ENCODE measurements at regions not wholly inside any gene's neighbourhood (a gene's known extent, or its start where the extent isn't known, plus 50 kb on each side); places are given as distances from the start of the nearest gene placed in this dataset.
"Not testable (repeated sequence)": the region's sequence is repeated elsewhere in the genome, so short reads cannot be mapped to it uniquely, and the experiment has no call there.

- Mint-ChIP-seq H3K27me3 (peaks cover 10% of the 10 kb centered on the region), H3K36me3 (no peaks in the 10 kb centered on the region), H3K27ac (no peak overlapping the region), H3K4me1 (no peaks in the 10 kb centered on the region), H3K9me3 (no peaks in the 10 kb centered on the region), H3K4me3 (no peak overlapping the region)
- no peak for ATAC-seq
Observed at GRCh38 chr10:58086144-58086762, 181.4 kb downstream of the IPMK start.

GRCh38 chr10:58082248-58082647 is 185.4 kb downstream of the IPMK start:
- Mint-ChIP-seq H3K4me1 (no peaks in the 10 kb centered on the region), H3K9me3 (no peaks in the 10 kb centered on the region), H3K36me3 (no peaks in the 10 kb centered on the region), H3K27me3 (no peaks in the 10 kb centered on the region), H3K27ac (no peak overlapping the region), H3K4me3 (no peak overlapping the region)
- no peak for ATAC-seq

GRCh38 chr10:58081353-58081752 is 186.3 kb downstream of the IPMK start:
- no peak overlapping the region for H3K4me3 Mint-ChIP-seq
- no peaks in the 10 kb centered on the region for H3K9me3 Mint-ChIP-seq
- H3K36me3 Mint-ChIP-seq = no peaks in the 10 kb centered on the region
- ATAC-seq = no peak
- H3K27me3 Mint-ChIP-seq = no peaks in the 10 kb centered on the region
- H3K27ac Mint-ChIP-seq = no peak overlapping the region
- H3K4me1 Mint-ChIP-seq = no peaks in the 10 kb centered on the region

DNA sequence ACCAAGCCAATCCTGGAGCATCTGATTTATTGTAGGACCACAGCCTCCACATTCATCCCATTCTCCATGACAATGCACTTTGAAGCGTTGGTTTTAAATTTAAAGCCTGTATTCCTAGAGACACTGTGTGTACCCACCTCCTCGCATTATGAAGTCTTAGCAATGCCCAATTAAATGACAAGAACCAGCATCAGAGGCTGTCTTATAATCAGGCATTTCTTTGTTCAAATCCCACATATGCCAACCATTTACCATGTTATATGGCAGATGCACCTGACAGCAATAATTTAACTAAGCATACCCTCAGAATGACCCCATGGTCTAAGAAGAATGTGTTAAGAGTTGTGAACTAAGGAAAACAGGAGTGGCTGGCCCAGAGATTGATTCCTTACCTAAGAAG is 188.2 kb downstream of the IPMK start:
- Mint-ChIP-seq H3K27ac (no peak overlapping the region), H3K4me1 (no peaks in the 10 kb centered on the region), H3K27me3 (no peaks in the 10 kb centered on the region), H3K36me3 (no peaks in the 10 kb centered on the region), H3K9me3 (no peaks in the 10 kb centered on the region), H3K4me3 (no peak overlapping the region)
- ATAC-seq = no peak

GRCh38 chr10:58072634-58073033 is 195.1 kb downstream of the IPMK start:
- peaks cover 3% of the 10 kb centered on the region for H3K9me3 Mint-ChIP-seq
- ATAC-seq = no peak
- H3K4me1 Mint-ChIP-seq = no peaks in the 10 kb centered on the region
- H3K36me3 Mint-ChIP-seq = no peaks in the 10 kb centered on the region
- H3K27ac Mint-ChIP-seq = no peak overlapping the region
- no peak overlapping the region for H3K4me3 Mint-ChIP-seq
- H3K27me3 Mint-ChIP-seq = peaks cover 17% of the 10 kb centered on the region

DNA sequence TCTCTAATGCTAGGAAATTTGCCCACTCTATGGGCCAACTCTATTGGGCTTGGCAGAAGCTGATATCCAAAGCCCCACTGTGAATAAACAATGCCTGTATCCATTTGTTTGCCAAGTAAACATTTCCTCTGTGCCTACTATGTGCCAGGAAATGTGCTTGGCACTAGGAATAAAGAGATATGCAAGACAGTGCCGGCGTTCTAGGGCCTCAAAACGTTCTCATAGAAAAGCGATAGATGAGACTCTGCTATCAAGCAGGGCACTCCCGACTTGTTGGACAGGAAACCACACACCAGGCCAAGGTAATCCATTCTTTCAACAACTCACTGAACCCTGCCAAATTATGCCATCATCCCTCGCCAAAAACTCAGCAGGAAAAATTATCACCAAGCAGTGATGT is 196.7 kb downstream of the IPMK start:
- Mint-ChIP-seq H3K27me3 (peaks cover 24% of the 10 kb centered on the region), H3K4me3 (no peak overlapping the region), H3K36me3 (no peaks in the 10 kb centered on the region), H3K4me1 (no peaks in the 10 kb centered on the region), H3K9me3 (peaks cover 3% of the 10 kb centered on the region), H3K27ac (no peak overlapping the region)
- no peak for ATAC-seq

DNA sequence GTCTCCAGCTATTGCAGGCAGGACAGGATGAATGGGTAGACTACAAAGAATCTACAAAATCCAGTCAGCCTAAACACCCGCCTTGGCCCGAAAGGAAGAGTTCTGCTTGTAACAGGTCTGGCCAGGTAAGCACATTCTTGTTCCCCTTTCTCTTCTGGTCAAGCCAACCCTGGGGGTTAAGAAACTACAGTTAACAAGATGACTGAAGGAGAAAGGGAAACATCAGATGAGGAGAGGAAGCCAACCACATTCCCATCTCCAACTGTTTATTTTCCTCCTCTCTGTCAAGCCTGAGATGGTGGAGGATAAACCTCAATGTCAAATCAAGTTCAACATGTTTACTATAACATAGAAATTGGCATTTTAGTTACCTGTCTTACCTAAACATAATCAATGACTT is 198.9 kb downstream of the IPMK start:
- peaks cover 3% of the 10 kb centered on the region for H3K9me3 Mint-ChIP-seq
- H3K36me3 Mint-ChIP-seq = no peaks in the 10 kb centered on the region
- no peak overlapping the region for H3K4me3 Mint-ChIP-seq
- peaks cover 18% of the 10 kb centered on the region for H3K27me3 Mint-ChIP-seq
- H3K27ac Mint-ChIP-seq = no peak overlapping the region
- H3K4me1 Mint-ChIP-seq = no peaks in the 10 kb centered on the region
- no peak for ATAC-seq

DNA sequence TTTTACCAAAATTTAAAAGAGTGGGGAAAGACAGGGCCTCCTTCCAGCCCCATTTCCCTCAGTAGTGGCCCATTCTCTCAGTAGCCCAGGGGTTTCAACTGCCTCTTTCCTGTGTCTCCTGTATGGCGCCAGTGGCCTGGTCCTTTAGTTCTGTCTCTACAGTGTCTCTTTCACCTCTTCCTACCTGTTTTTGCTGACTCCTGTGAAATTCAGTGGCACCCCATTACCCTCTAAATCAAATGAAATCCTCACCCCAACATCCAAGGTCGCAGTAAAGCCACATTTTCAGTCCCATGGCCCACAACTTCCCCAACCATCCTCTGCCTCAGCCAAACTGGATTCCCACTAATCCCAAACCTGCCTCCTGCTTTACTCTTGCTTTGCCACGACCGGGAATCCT is 200.7 kb downstream of the IPMK start:
- no peak overlapping the region for H3K27ac Mint-ChIP-seq
- peaks cover 11% of the 10 kb centered on the region for H3K27me3 Mint-ChIP-seq
- no peaks in the 10 kb centered on the region for H3K9me3 Mint-ChIP-seq
- H3K4me3 Mint-ChIP-seq = no peak overlapping the region
- H3K4me1 Mint-ChIP-seq = no peaks in the 10 kb centered on the region
- no peaks in the 10 kb centered on the region for H3K36me3 Mint-ChIP-seq
- no peak for ATAC-seq

DNA sequence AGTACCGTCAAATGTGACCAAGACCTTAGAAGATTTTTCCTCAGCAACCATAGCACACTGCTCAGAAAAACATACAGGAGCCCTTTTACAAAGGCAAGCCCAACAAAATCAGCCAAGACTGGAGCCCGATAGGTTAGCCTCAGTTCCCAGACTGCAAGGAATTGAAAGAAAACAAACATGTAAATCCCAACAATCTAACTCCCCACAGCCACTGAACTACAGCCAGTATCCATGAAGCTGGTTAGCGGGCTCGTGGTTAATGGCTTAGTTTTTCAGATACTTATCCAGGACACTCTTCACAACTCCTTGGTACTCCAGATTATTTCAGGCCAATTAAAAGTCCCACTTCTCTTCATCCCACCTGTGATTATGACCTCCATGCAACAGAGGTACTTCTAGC is 201.6 kb downstream of the IPMK start:
- H3K36me3 Mint-ChIP-seq = no peaks in the 10 kb centered on the region
- H3K27me3 Mint-ChIP-seq = peaks cover 11% of the 10 kb centered on the region
- H3K4me1 Mint-ChIP-seq = no peaks in the 10 kb centered on the region
- H3K4me3 Mint-ChIP-seq = no peak overlapping the region
- no peak overlapping the region for H3K27ac Mint-ChIP-seq
- H3K9me3 Mint-ChIP-seq = no peaks in the 10 kb centered on the region
- ATAC-seq = no peak

- H3K27ac Mint-ChIP-seq = no peak overlapping the region
- H3K4me3 Mint-ChIP-seq = no peak overlapping the region
- no peaks in the 10 kb centered on the region for H3K4me1 Mint-ChIP-seq
- no peak for ATAC-seq
- no peaks in the 10 kb centered on the region for H3K9me3 Mint-ChIP-seq
- H3K27me3 Mint-ChIP-seq = peaks cover 11% of the 10 kb centered on the region
- H3K36me3 Mint-ChIP-seq = no peaks in the 10 kb centered on the region
Observed at GRCh38 chr10:58065529-58065815, 202.2 kb downstream of the IPMK start.

DNA sequence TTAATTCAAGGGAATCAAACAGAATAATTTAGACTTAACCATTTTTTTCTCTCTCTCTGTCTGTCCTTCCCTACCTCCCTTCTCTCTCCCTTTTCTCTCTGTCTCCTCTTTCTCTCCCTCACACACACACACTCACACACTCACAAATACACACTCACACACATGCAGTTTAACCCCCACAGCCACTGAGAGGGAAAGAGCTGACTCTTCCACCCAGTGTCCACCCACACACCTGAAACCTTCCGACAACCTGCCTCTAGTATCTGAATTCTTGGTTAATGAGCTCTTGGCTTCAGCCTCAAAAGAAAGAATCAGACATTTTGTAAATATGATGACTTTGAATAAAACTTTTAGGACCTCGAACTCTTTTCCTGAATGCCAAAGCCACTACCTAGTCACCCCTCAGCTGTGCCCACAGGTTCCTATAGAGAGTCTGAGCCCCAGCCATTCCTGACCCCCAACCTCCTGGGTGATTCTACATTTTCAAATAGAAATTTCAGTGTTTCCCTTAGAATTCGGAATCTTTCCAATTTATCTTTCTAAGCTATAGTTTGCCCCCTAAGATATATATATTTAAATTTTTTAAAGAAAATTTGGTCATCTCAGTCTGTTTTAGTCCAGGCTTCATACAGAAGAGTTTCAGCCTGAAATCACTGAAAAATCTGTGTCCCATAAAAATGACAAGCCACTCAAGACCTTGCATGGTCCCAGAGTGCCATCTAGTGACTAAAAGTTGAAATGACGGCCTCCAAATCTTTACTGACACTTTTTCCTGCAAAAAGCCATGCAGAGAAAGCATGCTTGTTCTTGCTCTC is 202.8 kb downstream of the IPMK start:
- Mint-ChIP-seq H3K4me3 (no peak overlapping the region), H3K36me3 (no peaks in the 10 kb centered on the region), H3K27me3 (peaks cover 11% of the 10 kb centered on the region), H3K9me3 (no peaks in the 10 kb centered on the region), H3K4me1 (no peaks in the 10 kb centered on the region), H3K27ac (no peak overlapping the region)
- no peak for ATAC-seq

- no peaks in the 10 kb centered on the region for H3K9me3 Mint-ChIP-seq
- no peak overlapping the region for H3K4me3 Mint-ChIP-seq
- no peaks in the 10 kb centered on the region for H3K36me3 Mint-ChIP-seq
- ATAC-seq = no peak
- H3K27ac Mint-ChIP-seq = no peak overlapping the region
- peaks cover 11% of the 10 kb centered on the region for H3K27me3 Mint-ChIP-seq
- no peaks in the 10 kb centered on the region for H3K4me1 Mint-ChIP-seq
Observed at GRCh38 chr10:58063861-58064480, 203.7 kb downstream of the IPMK start.

DNA sequence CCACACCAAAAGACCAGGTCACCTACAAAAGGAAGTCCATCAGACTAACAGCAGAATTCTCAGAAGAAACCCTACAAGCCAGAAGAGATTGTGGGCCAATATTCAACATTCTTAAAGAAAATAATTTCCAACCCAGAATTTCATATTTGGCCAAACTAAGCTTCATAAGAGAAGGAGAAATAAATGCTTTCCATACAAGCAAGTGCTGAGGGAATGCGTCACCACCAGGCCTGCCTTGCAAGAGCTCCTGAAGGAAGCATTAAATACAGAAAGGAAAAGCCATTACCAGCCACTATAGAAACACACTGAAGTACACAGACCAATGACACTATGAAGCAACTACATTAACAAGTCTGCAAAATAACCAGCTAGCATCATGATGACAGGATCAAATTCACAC is 209.0 kb downstream of the IPMK start:
- not testable (repeated sequence) for H3K27ac Mint-ChIP-seq, ATAC-seq, H3K9me3 Mint-ChIP-seq, H3K36me3 Mint-ChIP-seq, H3K4me3 Mint-ChIP-seq, H3K27me3 Mint-ChIP-seq, H3K4me1 Mint-ChIP-seq

DNA sequence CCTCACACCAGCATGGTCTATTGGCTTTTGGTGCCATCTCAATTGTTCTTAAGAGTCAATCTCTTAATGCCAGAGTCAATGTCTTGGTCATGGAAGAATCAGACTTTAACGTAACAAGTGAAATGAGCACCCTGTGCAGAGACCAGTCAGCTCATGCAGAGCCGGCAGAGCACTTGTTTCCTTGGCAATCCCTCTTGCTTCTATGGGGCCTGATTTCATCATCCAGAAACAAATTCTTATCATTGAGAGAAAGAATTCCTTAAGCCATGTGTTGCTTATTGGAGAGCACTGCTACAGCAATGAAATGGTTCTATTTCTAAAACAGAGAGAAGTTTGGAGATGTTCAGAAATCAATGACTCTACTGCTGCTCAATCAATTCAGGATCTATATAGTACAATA is 212.8 kb downstream of the IPMK start:
- Mint-ChIP-seq H3K36me3 (no peaks in the 10 kb centered on the region), H3K4me3 (no peak overlapping the region), H3K4me1 (no peaks in the 10 kb centered on the region), H3K27me3 (no peaks in the 10 kb centered on the region), H3K9me3 (no peaks in the 10 kb centered on the region), H3K27ac (no peak overlapping the region)
- no peak for ATAC-seq

DNA sequence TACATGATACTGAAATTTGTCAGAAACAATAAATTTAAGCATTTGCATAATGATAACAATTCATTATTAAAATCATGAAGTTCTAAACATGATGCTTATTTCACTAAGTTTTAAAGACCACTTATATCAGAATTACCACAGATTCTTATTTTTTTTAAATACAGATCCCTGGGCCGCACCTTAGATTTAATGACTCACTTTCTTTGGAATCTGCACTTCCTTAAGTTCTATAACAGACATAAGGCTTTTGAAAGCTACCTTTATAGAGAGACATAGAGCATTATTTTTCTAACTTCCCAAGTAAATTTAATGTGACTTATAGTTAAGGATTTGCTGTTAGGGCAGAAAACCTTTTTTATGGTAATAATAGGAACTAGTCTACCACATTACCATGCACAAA is 214.9 kb downstream of the IPMK start:
- Mint-ChIP-seq H3K27me3 (no peaks in the 10 kb centered on the region), H3K9me3 (no peaks in the 10 kb centered on the region), H3K4me1 (no peaks in the 10 kb centered on the region), H3K27ac (no peak overlapping the region), H3K4me3 (no peak overlapping the region), H3K36me3 (no peaks in the 10 kb centered on the region)
- no peak for ATAC-seq

GRCh38 chr10:58050575-58050974 is 217.1 kb downstream of the IPMK start:
- H3K9me3 Mint-ChIP-seq = no peaks in the 10 kb centered on the region
- ATAC-seq = peak; percentile 41
- no peak overlapping the region for H3K4me3 Mint-ChIP-seq
- no peaks in the 10 kb centered on the region for H3K27me3 Mint-ChIP-seq
- no peak overlapping the region for H3K27ac Mint-ChIP-seq
- no peaks in the 10 kb centered on the region for H3K36me3 Mint-ChIP-seq
- H3K4me1 Mint-ChIP-seq = no peaks in the 10 kb centered on the region

Measured in stimulated activated memory B cell treated with anti-CD40 and anti-IgM and Interleukin-4, amounts not matched to agents 10 μg/mL and 1 μg/mL and 100 μg/mL, for 72 hours (primary cell).